HG02981 (cell line): ENCODE measurements at regions not wholly inside any gene's neighbourhood (a gene's known extent, or its start where the extent isn't known, plus 50 kb on each side); places are given as distances from the start of the nearest gene placed in this dataset.

ENCODE experiments used
- ATAC-seq: cut with Tn5 transposase; IDR thresholded peaks from one replicate; pipeline ENCODE4 v1.9.1; 2021; ENCODE audit warnings: mild to moderate bottlenecking, moderate library complexity; ENCODE audit not compliant: unreplicated experiment

DNA sequence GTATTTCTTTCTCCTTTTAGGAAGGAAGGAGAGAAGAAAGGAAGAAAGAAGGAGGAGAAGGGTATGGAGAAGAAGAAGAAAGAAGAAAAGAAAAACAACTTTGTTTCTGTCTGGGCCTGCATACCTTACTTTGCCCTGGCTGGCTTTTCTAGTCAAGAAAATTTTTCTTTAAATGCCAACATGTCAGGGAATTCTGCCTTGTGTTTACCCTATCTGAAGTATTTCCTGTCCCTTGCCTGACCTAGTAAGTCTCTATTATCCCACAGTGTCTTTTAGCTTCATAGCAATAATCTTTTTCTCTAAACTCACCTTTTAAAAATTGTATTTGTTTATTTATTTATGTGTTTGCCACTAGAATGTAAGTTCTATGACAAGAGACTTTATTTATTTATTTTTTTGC lies 1864.1 kb downstream of the EFNA5 start:
- no peak for ATAC-seq

DNA sequence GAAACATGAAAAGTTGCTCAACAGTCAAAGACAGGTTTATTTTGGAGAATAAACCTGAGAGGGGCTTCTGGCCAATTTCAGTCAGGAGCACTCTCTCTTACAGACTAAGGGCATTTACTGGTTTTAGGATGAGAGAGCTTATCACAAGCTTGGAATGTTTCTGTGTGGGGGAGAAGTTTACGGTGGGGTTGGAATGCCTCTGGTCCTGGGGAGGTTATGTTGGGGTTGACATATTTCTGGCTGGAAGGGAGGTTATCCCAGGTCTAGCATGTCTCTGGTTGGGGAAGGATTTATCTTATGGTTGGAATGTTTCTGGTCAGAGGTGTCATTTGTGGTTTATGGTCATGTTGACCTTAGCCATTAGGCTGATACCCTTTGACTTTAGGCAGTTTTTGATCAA lies 1867.3 kb downstream of the EFNA5 start:
- no peak for ATAC-seq

DNA sequence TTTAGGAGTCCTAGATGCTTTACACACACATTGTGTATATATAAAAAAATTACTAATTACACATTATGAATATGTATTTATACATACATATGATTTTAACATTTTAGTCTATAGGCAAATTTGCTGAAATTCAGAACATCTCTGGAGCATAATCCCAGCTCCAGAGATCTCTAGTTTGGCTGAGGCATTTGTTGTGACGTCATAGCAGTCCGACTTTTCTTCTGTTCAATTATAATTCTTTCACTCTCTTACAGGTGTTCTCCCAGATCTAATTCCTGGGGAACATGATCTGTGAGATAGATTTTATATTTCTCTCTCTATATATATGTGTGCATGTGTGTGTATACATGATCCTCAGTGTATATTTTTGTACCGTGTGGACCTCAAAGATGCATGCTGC lies 1876.2 kb downstream of the EFNA5 start:
- ATAC-seq: no peak

DNA sequence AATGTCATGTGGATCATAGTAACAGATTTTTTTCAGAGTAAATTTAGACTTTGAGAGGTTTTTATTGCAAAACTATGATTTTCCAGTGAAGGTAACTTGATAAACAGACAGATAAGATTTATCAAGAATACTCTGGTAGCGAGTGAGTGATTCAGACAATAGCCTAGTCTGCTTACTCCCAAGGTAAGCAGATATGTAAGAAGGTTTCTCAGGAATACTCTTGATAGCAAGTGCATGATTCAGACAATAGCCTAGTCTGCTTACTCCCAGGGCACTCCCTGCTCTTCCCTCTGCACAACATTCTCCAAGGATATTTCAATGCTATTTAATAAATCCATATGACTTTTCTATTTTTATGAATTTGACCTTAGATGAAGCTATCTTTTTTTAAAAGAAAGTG lies 1881.5 kb downstream of the EFNA5 start:
- ATAC-seq: no peak

DNA sequence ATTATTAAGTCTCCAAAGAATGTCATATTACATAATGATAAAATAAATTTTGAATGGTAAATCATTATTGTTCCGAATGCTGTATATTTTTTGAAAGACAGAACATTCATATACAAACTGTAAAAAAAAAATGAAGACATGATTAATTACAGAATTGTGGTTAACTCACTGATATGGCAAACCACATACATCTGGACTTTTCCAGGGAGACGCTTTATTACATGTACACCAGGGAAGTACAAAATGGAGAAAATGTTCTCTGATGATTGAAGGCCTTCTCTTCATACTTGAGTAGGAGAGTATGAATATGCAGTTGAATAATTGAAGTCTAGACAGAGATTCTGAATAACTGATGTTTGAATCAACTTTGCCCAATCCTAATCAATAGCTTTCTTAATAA lies 1886.9 kb downstream of the EFNA5 start:
- no peak for ATAC-seq

DNA sequence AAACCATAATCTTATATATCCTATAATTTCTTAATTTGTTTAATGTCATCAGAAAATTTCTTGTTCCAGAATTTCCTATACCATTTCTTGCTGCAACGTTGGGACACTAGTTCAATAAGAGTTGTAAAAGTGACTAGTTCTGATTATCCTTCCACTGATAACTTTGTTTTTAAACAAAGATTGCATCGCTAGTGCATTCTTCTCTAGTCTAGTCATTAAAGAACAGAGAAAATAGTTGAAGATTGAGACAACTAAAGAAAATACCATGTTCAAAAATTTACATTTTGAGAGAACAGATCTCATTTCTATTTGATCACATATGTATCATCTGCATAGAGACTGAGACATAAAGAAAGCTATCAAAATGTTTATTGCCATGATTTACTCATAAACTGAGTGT lies 1888.2 kb downstream of the EFNA5 start:
- no peak for ATAC-seq

DNA sequence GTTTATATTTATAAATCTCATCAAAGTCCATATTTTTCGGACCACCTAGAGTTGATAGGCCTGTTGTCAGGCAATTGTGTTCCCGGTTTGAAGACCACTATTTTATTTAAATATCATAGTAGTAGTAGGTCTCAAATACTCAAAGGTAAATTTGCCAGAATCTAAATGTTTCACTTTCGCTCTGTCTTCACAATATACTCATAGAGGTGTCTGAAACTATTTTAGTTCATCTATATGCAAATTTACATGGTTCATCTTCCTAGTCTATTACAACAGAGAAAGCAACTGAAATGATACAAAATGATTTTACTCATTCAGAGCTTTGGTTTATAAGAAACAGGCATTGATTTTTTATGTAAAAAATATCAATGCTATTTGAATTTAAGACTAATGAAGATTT lies 1897.5 kb downstream of the EFNA5 start:
- no peak for ATAC-seq

DNA sequence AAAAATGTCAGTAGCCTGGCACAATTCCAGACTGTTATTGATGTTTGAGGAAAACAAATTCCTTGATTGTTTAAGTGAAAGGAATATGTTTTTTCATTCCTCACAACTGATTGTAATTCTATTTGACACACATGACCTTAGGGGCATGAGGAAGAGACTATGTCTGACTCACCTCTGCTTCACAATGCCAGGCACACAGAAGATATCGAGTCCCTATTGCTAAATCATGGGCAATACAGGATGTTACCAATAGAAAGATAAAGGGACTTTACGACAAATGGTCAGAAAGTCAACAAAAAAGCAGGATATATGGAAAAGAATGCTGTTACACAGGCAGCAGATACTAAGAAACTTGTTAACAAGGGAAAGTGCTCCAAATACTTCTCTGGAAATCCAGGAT lies 1903.5 kb downstream of the EFNA5 start:
- ATAC-seq: no peak

DNA sequence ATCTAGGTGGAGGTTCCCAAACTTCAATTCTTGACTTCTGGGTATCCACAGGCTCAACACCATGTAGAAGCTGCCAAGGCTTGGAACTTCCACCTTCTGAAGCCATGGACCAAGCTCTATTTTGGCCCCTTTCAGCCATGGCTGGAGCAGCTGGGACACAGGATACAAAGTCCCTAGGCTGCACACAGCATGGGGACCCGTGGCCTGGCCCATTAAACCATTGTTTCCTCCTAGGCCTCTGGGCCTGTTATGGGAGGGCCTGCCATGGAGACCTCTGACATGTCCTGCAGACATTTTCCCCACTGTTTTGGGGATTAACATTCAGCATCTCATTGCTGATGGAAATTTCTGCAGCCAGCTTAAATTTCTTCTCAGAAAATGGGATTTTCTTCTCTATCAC lies 1908.0 kb downstream of the EFNA5 start:
- no peak for ATAC-seq

DNA sequence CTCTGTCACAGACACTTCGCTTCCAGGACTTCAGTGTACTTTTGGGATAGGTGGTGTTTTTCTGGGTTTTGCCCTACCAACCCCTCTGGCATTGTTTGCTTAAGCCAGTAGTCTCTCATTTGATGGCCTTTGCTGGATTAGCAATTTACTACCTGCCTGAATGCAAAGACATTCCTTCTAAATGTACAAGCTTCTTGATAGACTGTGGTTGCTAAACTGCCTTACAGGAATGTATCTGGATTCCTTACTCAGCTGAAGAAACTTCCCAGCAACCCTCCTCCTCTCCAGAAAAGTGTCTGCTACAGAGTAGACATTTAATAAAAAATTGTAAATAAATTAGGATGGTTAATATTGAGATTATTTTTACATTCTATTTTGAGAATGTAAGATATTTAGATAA lies 1916.7 kb downstream of the EFNA5 start:
- no peak for ATAC-seq

DNA sequence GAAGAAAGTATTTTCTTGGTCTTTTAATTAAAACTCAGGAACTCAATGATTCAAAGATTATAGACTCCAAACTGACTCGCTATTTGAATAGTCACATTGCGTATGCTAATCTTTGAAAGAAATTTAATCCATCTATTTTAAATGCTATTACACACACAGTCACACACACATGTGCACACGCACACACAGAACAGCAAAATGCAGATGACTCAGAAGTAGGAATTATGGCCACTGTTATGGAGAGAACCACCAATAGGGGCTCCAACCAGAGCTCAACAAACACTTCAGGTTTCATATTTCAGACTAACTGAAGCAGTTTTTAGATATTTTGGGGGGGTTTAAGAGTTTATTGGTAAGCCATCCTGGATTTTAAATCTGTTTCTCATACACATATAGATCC lies 1917.9 kb downstream of the EFNA5 start:
- ATAC-seq: no peak

DNA sequence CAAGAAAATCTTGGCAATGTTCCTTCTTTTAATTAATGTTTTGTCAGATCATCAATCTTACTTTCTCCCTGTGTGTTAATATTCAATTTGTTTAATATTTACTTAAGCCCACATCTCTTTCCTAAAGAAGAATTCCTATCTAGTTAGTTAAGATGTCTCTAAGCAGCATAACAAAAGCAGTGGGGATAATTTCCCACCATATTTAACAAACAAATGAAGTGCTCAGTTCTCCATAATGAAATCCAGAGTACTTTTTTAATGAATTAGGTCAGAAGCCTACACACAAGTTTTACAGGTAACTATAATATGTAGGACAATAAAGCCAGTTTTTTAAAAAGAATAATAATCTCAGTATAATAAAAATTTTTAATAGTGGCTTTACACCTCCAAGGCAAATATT lies 1918.8 kb downstream of the EFNA5 start:
- no peak for ATAC-seq

DNA sequence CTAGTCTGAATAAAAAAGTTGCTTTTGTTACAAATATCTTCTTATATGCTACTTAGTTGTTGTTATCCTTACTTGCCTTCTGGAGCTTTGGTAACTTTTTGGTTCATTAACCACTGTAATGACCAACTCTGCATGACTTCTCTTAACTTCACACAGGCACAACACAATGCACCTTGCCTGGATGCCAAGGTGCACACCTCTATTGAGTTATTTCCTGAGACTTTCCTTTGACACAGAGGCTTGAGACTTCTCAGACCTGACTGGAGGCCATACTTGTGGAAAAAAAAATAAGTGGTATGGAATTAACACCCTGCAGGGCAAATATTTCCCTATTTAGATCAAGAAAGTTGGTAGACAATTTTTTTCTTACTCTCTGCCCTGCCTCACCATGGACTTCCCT lies 1925.6 kb downstream of the EFNA5 start:
- ATAC-seq: no peak

DNA sequence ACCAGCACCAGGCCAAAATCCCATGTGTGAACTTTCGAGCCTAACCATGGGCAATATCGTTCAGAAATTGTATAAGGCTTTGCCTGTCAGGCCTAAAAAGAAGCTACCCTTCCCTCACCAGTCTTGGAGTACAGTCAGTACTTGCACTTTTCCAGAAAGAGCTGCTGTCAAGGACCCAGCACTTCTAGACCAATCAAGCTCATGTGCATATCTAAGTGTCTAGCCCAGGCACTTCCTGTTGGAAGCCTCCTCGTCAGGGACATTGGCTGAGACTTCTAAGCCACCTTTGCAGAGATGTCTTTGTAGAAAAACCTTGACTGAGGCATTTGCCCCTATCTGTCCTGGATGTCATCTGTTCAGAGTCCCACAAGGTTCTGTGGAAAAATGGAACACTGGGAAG lies 1930.5 kb downstream of the EFNA5 start:
- ATAC-seq: no peak

DNA sequence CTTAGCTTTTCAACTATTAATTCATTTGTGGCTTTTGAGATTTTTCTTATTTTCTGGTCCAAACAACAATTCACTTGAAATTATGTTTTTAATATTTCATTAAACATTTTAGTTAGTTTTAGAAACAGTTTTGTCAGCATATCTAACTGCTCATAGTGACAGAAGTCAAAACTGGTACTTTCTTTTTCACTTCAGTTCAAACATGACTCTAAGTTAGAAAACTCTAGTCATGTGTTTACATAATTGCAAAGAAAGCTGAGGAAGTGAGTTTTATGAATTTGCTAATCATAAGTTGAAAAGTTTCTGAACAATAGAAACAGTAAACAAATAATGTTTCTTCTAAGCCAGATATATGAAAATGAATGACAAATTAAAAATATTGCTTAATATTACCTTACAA lies 1931.0 kb downstream of the EFNA5 start:
- ATAC-seq: no peak

DNA sequence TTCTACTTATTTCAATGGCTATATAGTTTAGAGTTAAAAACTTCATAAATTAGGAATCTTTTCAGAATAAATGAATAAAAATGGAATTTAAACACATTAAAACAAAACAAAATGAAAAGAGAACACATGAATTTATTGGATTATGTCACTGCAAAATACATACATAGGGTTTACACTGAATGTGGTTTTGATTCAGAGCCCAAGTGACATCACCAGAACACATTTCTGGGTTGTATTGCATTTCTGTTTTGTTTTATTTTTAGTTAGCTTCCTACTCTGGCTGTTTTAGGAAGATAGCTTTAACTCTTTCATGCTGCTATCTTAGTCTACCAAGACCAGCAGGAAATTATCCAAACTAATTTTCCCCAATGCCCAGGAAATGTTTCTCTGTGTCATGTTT lies 1935.0 kb downstream of the EFNA5 start:
- no peak for ATAC-seq

DNA sequence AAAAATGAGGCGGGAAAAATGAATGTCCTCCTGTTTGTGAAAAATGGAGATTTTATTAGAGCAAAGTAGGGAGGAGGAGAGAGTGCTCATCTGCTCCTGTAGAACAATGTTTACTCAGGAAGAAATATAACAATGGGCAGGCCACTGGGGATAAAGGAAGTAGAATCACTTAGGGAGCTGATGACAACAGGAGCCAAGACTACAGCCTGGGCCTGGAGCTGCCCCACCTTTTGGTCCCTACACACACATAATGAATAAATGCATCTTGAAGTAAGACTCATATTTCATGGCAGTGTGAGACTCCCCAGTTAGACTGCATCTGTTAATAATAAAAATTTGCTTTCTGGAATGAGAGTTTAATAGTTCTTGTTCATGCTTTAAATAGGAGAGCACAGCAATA lies 1939.8 kb downstream of the EFNA5 start:
- no peak for ATAC-seq

DNA sequence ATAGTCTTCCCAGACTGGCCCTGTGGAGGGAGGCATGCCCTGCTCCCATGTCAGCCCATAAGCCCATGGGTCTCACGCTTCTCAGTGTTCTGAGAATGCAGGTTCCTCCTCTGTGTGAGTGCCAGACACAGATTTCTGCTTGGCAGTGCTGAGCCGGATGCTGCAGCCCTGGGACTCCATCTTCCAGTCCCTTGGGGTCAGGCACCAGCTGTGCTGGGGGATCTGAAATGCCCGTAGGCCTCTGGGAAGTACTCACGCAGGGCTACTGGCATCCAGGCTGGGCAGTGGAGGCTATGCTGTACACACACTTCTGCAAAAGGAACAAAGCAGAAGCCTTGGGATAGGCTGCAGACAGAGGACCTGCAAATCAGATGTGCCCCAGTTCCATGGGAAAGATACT lies 1944.6 kb downstream of the EFNA5 start:
- no peak for ATAC-seq

DNA sequence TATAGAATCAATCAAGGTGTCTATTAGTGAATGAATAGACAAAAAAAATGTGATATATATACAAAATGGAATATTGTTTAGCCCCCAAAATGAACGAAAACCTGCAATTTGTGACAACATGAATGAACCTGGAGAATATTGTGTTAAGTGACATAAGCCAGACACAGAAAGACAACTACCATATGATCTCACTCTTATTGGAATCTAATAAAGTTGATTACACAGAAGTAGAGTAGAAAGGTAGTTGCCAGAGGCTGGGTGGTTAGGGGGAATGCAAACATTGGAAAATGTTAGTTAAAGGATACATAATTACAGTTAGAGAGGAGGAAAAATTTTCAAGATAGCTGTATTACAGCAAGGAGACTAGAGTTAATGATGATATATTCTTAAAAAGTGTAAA lies 1962.3 kb downstream of the EFNA5 start:
- no peak for ATAC-seq

DNA sequence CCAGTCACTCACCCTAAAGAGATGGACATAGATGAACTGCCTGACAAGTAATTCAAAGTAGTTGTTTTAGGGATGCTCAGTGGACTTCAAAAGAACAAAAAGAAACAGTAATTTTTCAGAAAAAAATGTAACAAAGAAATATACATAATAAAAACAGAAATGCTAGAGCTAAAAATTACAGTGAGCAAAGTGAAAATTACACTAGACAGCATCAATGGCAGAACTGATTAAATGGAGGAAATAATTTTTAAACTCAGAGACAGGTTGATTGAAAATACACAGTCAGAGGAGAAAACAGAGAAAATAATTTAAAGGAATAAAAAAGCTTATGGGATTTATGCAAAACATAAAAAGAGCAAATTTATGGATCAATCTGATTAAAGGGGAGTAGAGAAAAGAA lies 1968.4 kb downstream of the EFNA5 start:
- no peak for ATAC-seq

DNA sequence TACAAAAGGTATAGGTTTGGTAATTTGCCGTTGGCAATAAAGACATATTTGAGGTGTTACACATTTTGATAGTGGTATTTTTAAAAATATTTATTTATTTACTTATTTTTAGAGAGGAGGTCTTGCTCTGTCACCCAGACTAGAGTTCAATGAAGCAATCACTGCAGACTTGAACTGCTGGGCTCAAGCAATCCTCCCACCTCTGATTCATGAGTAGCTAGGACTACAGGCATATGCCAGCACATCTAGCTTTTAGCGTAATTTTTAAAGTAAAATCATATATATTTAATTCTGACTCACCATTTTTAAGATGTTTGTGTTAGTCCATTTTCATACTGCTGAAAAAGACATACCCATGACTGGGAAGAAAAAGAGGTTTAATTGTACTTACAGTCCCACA lies 1974.3 kb downstream of the EFNA5 start:
- no peak for ATAC-seq

DNA sequence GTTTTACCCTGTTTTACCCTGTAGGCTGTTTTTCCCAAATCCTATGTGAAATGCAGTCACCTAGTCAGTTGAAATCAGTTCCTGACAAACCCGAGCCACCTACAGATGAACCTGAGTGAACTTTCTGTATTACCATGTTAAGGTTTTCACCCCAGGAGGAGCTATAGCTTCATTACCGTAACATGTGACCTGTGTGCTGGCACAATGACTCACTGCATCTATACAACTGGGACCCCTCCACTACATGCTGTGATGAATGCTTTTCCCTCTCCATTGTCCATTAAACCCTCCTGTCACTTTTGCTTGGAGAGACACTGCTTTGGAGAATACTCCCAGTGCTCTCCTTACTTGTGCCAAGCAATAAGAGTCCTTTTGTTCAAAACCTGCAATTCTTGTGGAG lies 1974.8 kb downstream of the EFNA5 start:
- no peak for ATAC-seq

DNA sequence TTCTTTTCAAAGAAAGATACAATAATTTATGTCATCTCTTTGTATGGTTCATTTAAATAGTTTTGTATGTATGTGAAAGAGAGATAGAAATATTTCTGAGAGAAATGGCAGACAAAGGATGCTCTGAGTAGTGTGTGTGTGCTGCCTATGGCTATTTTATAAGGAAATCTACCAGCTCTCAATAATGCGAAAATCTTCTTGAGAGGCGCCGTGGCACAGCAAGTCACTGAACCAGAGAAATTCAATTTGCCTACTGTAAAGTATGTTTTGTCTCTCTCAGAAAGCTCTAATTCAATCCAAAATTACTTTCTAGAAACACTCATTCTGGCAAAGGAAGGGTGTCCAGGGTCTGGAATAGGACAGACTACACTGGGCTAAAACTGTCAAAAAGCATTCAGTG lies 1981.1 kb downstream of the EFNA5 start:
- no peak for ATAC-seq

DNA sequence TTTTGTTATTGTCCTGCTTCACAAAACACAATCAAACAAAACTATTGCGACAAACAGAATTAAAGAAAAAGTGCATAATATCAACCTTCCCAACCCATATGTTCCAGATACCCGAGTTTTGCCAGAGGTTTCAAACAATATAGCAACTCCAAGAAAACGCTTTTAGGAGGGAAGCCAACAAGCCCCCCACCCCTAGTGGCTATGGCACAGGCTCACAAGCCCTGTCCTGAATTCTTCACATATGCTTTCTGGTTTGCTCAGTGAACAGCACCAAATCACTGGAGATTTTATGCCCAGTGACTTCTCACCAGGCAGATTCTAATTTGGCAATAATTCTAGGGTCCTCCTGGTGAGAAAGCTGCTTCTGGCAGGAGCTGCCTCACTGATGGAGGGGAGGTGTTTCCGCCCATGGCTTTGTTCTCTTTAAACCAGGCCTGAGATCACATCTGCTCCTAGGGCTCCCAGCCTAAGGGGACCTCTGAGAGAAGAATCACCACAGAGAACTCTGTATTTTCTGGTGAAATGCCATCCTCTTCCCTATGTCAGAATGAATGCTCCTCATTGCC lies 1982.4 kb downstream of the EFNA5 start:
- ATAC-seq: no peak
